Lung (tissue), 11 donors: ENCODE measurements at regions not wholly inside any gene's neighbourhood (a gene's known extent, or its start where the extent isn't known, plus 50 kb on each side); places are given as distances from the start of the nearest gene placed in this dataset.

Source experiments
- ATAC-seq: fragments of 200-7000 bp; cut with Tn5 transposase; one replicate; pipeline ENCODE4 v1.9.1; 2020; ENCODE audit warnings: moderate number of reproducible peaks; ENCODE audit not compliant: insufficient read depth, low FRiP score
- DNase-seq, 3 donors: peaks; one replicate each; pipeline ENCODE4 v3.0.0-alpha.2; 2013 to 2017
- H3K27ac ChIP-seq, 2 donors: one replicate each; pipeline ENCODE4 v1.5.1; 2013; ENCODE audit warnings: mild to moderate bottlenecking in 2 of 2, moderate library complexity in 2 of 2, control low read depth in 1 of 2, inconsistent platforms in 1 of 2, low read depth in 1 of 2, low read length in 1 of 2
- H3K27me3 ChIP-seq, 3 donors: one replicate each; pipeline ENCODE4 v1.5.1; 2013; ENCODE audit warnings: low read length in 2 of 3; ENCODE audit not compliant: control insufficient read depth in 3 of 3, insufficient read depth in 3 of 3
- H3K36me3 ChIP-seq, 4 donors: one replicate each; pipeline ENCODE4 v1.5.1; 2013; ENCODE audit warnings: low read length in 4 of 4, mild to moderate bottlenecking in 1 of 4, moderate library complexity in 1 of 4; ENCODE audit not compliant: control insufficient read depth in 4 of 4, insufficient read depth in 4 of 4
- H3K4me1 ChIP-seq, 5 donors: one replicate each; pipeline ENCODE4 v1.5.1; 2013; ENCODE audit warnings: low read length in 5 of 5, mild to moderate bottlenecking in 2 of 5, moderate library complexity in 1 of 5; ENCODE audit not compliant: control insufficient read depth in 5 of 5, insufficient read depth in 5 of 5
- H3K4me3 ChIP-seq: one replicate; pipeline ENCODE4 v1.5.1; 2013; ENCODE audit warnings: mild to moderate bottlenecking, control low read depth, moderate library complexity
- H3K9ac ChIP-seq, 2 donors: one replicate each; pipeline ENCODE4 v1.5.1; 2013; ENCODE audit warnings: low read length in 2 of 2, control low read depth in 1 of 2; ENCODE audit not compliant: insufficient read depth in 1 of 2
- H3K9me3 ChIP-seq, 4 donors: one replicate each; pipeline ENCODE4 v1.5.1; 2013; ENCODE audit warnings: low read length in 3 of 4, mild to moderate bottlenecking in 1 of 4, moderate library complexity in 1 of 4; ENCODE audit not compliant: control insufficient read depth in 4 of 4, insufficient read depth in 3 of 4
- WGBS, 2 donors: extraction: QIAGEN DNeasy Blood & Tissue Kit; methylation state at CpG; one replicate each; pipeline ENCODE4 v1.1.7; 2013; 5-methylcytosine and 5-hydroxymethylcytosine counted together
- TF ChIP-seq, protein P1 (sequence below): IDR thresholded peaks from 2 replicates; pipeline ENCODE4 v1.5.1; 2012; ENCODE audit warnings: mild to moderate bottlenecking; ENCODE audit errors: control extremely low read depth, extremely low read depth
- donor health status: control.
- donor health status: control.
- donor health status: Bipolar disorder and iron deficiency.
- donor health status: healthy.
- donor health status: DM: yes; HTN: yes; CAD: no.

DNA sequence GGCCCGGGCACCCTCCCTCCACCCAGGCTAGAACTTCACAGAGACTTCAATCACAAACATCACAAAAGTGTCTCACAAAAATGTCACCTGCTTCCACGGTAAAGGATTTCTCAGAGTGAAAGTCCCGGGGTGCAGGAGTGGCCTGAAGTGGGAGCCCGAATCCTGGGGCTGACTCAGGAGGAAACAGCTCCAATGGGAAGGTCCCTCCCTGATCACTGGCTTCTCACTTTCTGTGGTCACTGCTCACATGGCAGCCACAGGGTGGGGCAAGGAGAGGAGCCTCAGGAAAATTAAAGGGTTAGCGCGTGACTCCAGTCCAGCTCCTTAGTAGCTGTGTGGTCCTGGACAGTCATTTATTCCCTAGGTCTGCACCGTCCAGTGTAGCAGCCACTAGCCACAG lies 564.5 kb upstream of the B3GAT1 start:
- Histone ChIP-seq H3K36me3 (no peaks in the 10 kb centered on the region), H3K4me3 (no peak overlapping the region), H3K27me3 (peaks cover 0 to 3% (median 0%) of the 10 kb centered on the region in 3 donors), H3K9me3 (peaks cover 0 to 2% (median 0%) of the 10 kb centered on the region in 4 donors), H3K9ac (no peak overlapping the region), H3K4me1 (no peaks in the 10 kb centered on the region), H3K27ac (no peak overlapping the region)
- DNase-seq (no peak), ATAC-seq (no peak)
- TF ChIP-seq, protein P1, sequence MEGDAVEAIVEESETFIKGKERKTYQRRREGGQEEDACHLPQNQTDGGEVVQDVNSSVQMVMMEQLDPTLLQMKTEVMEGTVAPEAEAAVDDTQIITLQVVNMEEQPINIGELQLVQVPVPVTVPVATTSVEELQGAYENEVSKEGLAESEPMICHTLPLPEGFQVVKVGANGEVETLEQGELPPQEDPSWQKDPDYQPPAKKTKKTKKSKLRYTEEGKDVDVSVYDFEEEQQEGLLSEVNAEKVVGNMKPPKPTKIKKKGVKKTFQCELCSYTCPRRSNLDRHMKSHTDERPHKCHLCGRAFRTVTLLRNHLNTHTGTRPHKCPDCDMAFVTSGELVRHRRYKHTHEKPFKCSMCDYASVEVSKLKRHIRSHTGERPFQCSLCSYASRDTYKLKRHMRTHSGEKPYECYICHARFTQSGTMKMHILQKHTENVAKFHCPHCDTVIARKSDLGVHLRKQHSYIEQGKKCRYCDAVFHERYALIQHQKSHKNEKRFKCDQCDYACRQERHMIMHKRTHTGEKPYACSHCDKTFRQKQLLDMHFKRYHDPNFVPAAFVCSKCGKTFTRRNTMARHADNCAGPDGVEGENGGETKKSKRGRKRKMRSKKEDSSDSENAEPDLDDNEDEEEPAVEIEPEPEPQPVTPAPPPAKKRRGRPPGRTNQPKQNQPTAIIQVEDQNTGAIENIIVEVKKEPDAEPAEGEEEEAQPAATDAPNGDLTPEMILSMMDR = no peak
- 75 to 77% methylated on average over 7 of the region's 7 CpGs for WGBS, 2 donors

DNA sequence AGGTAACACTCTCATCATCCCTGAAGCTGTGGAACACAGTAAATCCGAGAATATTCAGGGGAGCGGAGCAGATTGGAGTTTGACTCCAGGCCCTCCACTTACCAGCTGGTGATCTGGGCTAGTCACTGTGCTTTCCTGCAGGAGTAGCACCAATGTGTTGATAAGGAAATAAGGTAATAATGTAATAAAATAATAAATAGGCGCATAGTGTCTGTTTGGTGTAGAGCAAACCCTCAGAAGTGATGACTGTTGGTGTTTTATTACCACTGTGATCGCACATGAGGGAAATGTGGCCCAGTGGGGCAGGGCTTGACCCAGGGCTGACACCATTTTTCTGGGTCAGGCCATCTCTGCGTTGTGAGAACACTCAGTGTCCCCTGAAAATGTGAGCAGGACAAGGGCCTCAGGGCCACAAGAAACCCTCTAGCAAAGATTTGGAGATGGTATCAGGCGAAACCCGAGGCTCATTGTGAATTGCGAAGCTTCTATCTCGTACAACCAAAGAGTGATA lies 563.9 kb upstream of the B3GAT1 start:
- H3K27ac ChIP-seq = no peak overlapping the region
- no peak for DNase-seq
- peaks cover 0 to 2% (median 0%) of the 10 kb centered on the region in 4 donors for H3K9me3 ChIP-seq
- TF ChIP-seq, protein P1 = no peak
- H3K36me3 ChIP-seq = no peaks in the 10 kb centered on the region
- H3K9ac ChIP-seq = no peak overlapping the region
- 78 to 80% methylated on average over 9 of the region's 9 CpGs for WGBS, 2 donors
- no peak overlapping the region for H3K4me3 ChIP-seq
- no peak for ATAC-seq
- H3K4me1 ChIP-seq = no peaks in the 10 kb centered on the region
- H3K27me3 ChIP-seq = peaks cover 0 to 3% (median 0%) of the 10 kb centered on the region in 3 donors

DNA sequence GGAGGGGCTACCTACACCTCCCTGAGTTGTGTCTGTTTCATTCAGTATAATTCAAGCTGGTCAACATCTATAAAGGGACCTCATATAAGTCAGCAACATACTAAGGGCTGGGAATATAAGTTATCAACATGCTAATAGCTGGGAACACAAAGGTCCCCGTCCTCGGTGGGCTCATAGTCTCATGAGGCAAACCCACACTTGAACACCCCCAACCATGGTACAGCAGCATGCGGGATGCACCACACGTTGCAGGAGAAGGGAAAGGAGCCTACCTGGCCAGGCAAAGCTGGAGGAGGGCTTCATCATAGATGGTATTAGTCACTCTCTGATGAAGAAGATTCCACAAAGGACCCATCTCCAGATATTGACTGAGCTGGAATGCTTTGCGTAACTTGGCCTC lies 561.8 kb upstream of the B3GAT1 start:
- TF ChIP-seq, protein P1 = no peak
- H3K4me1 ChIP-seq = no peaks in the 10 kb centered on the region
- peaks cover 0 to 2% (median 0%) of the 10 kb centered on the region in 4 donors for H3K9me3 ChIP-seq
- no peak overlapping the region for H3K4me3 ChIP-seq
- DNase-seq (no peak), ATAC-seq (no peak)
- H3K27me3 ChIP-seq = peaks cover 0 to 3% (median 0%) of the 10 kb centered on the region in 3 donors
- no peaks in the 10 kb centered on the region for H3K36me3 ChIP-seq
- 85 to 89% methylated on average over 5 of the region's 5 CpGs for WGBS, 2 donors
- no peak overlapping the region for H3K9ac ChIP-seq
- no peak overlapping the region for H3K27ac ChIP-seq

DNA sequence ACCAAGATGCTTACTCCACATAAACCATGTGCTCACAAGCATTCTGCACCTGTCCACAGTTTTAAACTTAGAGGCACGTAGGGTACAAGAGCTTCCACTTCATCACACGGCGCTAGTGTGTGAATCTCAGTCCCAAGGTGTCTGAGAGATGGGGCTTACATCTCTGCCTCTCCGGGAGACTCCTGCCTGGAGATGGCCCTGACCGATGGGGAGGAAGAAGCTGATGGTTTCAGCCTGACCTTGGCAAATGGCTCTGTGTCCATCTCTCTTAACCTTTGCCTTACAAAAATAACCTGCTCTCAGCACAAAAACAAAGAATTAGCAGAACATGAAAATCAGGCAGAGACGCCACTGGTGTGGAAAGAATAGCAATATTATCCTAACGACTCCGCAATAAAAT lies 559.3 kb upstream of the B3GAT1 start:
- H3K9ac ChIP-seq = no peak overlapping the region
- H3K36me3 ChIP-seq = no peaks in the 10 kb centered on the region
- no peaks in the 10 kb centered on the region for H3K9me3 ChIP-seq
- 83% methylated on average over 8 of the region's 8 CpGs for WGBS, 2 donors
- DNase-seq = no peak
- ATAC-seq = no peak
- TF ChIP-seq, protein P1 = no peak
- H3K27me3 ChIP-seq = peaks cover 0 to 3% (median 0%) of the 10 kb centered on the region in 3 donors
- H3K27ac ChIP-seq = no peak overlapping the region
- no peak overlapping the region for H3K4me3 ChIP-seq
- no peaks in the 10 kb centered on the region for H3K4me1 ChIP-seq
